GM19467 (cell line): ENCODE measurements at regions not wholly inside any gene's neighbourhood (a gene's known extent, or its start where the extent isn't known, plus 50 kb on each side); places are given as distances from the start of the nearest gene placed in this dataset.

ENCODE experiments used
- ATAC-seq: cut with Tn5 transposase; IDR thresholded peaks from one replicate; pipeline ENCODE4 v1.9.1; 2021; ENCODE audit warnings: mild to moderate bottlenecking, moderate library complexity; ENCODE audit not compliant: unreplicated experiment

DNA sequence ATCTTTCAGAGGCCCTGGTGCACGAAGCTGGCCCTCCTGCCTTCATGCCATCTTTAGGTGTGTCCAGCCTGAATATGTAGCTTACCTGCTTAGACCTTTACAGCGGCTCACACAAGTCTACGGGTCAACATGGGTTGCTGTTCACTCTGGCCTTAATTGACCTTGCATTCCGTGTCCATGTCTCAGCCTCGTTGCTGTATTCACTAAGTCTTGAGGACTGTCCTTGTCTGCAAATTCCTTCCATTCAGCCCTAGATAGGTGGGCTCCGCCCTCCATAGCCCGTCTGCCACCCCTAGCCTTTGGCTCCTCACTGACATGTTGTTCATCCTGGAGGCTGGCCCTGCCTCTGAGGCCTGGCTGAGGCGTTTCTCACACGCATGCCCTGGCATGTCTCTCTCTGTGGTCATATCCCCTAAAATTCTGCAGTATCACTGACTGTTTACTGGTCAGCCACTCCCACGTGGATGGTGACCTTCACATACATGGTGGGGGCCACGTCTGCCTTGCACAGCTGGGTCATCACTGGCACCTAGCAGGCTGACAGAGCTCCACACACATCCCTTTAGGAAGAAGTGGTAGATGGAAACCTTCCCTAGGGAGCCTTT is 394.1 kb upstream of the MKI67 start:
- ATAC-seq, result no peak

DNA sequence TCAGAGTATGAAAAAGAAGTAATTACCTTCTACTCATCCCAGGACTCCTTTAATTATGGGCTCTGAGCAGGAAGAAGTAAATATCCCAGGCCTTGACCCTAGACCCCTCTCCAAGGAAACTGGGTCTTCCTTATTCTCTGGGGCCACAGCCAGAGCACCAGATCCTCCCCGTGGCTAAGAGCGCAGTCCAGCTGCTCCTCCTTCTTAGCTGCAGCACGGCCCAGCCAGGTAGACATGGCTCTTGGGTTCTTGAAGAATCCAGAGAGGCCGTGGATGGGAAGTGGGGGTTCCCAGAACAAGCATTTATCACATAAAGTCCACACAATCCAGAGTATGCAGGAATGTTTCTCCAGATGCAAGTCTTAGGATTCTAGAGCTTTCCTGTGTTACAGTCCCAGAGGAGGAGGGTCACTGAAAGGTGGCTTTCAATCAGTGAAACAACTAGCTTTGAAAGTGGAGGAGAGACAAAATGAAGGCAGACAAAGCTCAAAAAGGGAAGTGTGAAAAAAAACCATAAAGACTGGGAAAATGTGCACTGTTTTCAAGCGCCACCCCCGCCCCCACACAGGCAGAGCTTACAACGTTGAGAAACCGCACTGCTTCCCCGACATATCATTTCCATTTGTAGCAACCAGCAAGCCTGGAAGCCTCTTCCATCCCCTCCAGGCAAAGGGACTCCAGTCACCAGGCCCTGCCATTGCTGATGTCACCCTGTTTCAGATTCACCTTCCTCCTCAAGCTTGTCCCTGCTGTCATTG is 396.5 kb upstream of the MKI67 start:
- no peak for ATAC-seq

DNA sequence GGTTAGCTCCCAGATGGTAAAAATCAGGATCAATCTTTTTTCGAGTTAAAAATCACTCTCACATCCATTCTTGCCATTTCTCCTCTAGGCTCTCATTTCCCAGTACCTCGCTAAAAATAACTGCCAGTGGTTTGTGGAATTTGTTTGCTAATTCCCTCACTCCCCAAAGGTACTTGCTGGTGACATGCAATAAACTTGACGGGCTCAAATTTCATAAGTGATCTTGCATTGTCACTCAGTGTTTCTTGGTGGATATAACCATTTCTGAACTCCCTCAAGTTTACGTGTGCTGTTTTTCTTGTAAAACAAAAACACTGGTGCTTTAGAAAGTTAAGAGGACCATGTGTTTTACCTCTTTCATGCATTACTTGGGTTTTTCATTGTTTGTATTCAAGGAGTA is 399.2 kb upstream of the MKI67 start:
- no peak for ATAC-seq

DNA sequence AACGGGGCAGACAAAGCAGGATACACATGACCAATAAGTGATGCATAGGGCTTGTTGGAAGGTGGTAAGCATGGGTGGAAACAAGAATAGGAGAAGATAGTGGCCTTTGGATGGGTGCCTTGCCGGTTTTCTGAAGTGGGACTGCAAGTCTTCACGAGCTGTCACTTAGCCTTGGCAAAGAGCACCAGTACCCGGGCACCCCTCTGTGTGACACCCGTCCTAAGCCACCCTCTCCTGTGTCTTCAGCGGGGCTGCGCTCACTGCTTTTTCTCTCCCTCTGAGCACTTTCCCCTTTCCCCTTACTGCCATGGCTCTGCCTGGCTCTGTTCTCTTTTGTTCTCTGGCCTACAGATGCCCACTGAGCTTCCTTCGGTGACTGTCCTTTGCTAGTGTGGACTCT is 399.7 kb upstream of the MKI67 start:
- no peak for ATAC-seq

GRCh38 chr10:128526791-128527375 is 400.7 kb upstream of the MKI67 start:
- no peak for ATAC-seq

DNA sequence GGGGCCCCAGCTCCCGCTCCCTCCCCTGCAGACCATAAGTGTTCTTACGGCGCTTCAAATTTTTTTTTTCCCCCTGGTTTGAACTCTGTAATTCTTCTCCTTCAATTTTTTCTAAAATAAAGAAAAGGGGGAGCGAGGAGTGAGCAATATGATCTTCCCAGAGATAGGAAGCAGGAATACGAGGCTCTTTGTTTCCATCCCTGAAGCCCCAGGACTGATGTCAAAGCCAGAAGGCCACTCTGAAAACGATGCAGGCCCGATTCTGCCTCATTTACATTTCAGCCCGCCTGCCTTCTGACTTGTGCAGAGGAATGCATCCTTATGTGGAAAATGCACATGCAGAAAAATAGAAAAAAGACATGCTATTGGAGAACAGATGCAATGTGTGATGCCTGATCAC is 401.5 kb upstream of the MKI67 start:
- no peak for ATAC-seq

DNA sequence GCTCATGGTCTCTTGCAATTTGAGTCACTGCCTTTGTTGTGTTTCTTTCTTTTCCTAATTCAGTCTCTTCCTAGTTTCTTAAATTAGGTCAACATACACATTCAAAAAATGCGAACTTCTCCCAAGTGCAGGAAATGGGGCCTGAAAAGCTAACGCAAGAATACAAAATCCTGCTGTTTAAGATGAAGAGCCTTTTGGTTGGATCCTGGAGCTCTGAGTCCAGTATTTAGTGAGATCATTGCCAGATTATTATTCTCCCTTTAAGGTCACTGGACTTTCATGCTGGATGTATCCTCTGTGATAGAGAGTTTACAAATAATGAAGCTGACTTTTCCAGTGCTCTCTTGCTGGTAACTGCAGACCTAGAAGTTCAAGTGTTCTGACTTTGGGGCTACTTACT is 401.9 kb upstream of the MKI67 start:
- no peak for ATAC-seq

- ATAC-seq, result no peak
Observed at GRCh38 chr10:128528781-128529180, 402.6 kb upstream of the MKI67 start.

GRCh38 chr10:128529225-128529624 is 403.0 kb upstream of the MKI67 start:
- no peak for ATAC-seq

DNA sequence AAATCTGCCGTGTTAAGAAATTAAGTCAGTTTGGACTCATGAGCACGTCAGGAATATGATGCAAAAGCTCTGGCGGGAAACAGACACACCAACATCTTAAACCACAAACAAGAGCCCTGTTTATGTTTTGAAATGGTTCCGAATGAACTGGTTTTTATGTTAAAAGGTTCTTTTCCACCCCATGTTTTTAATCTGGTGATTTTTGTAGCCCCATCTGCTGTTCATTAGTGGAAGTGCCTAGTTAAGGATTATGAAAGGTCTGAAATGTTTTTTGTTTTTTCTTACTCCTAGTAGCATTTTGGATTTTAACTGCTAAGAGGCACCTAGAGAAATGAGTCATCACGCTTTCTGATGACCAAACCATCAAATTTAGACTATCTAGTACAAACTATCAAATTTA is 404.1 kb upstream of the MKI67 start:
- ATAC-seq, result no peak

DNA sequence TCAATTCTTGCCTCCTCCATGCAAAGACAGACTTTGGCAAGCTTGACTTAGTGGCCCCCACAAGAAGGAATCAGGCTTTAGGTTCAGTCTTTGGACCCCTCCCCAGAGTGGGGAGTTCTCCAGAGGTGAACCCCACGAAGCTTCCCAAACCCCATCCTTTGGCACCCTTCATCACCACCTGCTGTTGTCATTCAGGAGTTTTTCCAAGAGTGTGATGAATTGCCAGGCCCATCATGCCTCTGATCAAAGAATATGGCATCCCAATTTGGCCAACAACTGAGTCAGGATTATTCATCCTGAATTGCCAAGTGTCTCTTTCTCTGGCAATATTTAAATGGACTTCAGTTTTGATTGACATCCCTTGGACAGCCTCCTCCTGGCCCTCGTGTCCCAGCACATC is 404.7 kb upstream of the MKI67 start:
- no peak for ATAC-seq

GRCh38 chr10:128534686-128535085 is 408.5 kb upstream of the MKI67 start:
- no peak for ATAC-seq

DNA sequence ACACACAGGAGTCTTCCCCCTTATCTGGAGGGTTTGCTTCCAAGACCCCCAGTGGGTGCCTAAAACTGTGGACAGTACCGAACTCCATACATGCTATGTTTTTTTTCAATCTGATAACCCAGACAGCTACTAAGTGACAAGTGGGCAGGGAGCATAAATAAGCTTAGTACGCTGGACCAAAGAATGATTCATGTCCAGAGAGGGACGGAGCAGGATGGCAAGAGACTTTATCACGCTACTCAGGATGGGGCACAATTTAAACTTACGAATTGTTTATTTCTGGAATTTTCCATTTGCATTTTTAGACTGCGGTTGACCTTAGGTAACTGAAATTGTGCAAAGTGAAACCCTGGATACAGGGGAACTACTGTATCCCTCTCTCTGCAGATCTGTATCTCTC is 410.0 kb upstream of the MKI67 start:
- ATAC-seq, result no peak

DNA sequence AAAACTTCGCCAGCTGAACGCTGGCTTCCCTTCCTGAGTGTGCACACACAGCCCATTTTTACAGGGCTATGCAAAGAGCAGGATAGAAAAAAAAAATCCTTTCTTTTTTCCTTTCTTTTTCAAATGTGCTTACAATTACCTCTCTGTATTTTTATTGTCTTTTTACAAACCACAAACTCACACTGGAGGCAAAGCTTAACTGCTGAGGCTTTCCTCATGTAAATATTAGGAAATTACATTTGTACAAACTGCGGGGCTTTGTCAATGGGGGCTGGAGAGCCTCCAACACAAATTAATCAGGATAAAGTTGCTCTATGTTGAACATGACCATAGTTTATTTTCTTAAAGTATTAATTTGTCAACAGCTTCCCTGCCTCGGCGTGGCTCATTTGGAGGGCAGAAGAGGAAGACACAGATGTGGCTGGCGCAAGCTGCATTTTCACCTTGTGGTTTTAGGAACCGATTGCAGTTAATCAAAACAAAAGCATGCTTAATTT is 411.7 kb upstream of the MKI67 start:
- no peak for ATAC-seq

DNA sequence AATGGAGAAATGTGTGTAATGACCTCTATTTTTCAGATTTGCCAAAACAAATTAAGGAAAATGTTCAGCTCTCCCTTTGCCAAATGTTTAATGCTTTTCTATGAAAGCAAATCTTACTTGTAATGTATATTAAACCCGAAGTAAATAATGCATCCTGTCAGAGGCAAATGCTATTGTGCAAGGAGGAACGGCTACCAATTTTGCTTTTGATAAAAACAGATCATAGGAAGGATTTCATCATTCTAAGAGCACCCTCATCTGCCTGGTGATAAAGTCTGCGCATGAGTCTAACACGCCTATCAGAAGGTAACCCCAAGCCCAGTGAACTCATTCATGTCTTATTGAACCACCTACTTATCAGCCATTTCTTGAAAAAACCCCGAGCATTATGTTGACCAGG is 412.4 kb upstream of the MKI67 start:
- ATAC-seq, result no peak

DNA sequence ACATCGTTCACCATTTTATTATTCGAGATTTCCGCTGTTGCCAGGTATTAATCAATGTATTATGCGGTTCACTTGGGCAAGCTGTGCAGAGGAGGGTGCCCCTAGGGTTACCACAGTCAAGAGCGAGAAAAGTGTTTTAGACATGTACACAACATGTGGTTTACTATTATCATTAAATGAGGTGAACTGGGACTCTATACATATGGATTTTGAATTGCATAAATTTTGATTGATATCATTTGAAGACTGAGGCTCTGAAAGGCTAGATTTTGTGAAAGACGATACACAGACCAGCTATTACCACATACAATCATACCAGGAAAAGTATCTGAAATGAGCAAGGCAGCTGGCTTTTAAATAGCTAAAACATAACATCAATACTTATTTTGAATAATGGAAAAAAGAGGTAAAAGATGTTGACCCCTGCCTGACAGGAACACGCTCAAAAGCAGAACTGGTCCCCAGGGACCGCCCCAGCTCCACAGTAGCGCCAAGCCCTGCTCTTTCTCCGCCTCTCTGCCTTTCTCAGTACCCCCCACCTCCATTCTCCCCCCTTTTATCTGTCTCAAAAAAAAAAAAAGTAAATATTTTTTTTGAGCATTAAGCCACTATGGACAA is 413.4 kb upstream of the MKI67 start:
- no peak for ATAC-seq

DNA sequence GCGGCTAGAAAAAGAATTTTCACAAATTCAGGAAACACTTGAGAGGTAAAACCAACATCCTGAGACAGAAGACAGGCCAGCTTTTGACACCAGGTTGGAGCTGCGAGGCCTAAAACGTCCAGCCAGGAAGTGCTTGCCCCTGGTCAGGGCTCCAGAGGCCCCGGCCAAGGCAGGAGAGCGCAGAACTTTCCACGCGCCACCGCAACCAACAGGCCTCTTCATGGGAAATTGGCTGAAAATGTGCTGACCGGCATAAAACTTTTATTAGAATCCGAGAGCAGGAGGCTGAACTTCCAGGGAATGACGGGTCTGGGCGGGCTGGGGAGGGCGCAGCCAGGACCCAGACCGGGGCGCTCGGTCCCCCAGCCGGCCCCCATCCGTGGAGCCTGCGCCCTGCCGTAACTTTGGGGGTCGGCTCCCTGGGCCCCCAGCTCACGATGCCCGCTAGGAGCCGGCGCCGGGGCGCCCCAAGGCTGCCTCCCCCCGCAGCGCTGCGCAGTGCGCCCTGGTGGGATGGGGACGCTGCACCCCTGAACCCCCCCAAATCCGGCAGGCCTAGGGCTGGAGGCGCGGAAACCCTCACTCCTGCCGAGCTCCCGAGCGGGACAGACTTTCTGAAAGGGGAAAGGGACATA is 414.0 kb upstream of the MKI67 start:
- ATAC-seq, result no peak

DNA sequence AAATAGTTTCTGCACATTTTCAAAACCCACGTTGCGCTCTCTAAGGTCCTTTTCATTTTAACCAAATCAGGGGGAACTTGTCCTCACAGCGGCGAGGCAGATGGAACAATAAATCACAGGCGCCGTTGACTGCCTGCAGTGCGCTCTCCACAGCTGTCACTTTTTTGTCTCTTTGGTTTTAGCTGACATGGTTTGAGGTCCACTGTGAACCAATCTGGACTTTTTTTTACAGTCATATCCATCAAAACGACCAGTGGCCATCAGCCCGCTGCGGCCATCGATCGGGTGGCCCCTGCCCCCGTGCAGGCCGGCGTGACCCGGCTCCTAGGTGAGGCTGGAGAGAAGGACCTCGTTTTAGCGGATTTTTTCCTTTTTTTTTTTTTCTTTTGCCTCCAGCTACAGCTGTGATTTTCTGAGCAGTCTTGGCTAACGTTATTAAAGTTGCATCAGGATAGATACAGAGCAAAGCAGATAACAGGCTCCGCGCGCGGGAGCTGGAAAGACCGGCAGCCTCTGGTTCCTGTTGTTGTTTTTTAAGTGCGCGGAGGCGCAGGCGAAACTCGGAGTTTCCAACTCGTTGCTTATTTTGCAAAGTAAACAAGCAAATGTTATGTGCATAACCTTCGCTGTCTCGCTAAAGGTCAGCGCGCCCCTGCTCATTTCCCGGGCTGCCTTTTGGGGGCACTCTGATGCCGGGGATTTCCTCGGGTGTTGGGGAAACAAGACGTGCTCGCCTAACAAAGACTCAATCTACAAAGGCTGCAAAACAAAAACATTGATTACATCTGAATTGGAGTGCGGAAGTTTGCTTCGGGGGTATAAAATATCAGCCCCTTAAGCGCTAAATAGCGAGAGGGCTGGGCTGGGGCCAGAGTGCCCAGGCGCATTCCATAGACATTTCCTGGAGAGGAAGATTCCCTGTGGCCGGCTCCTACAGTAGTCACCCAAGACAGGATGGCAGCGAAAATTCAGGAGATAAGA is 414.8 kb upstream of the MKI67 start:
- no peak for ATAC-seq

GRCh38 chr10:128541926-128542475 is 415.8 kb upstream of the MKI67 start:
- ATAC-seq, result no peak

- no peak for ATAC-seq
Observed at GRCh38 chr10:128542659-128543058, 416.4 kb upstream of the MKI67 start.
